WTC11 (cell line): ENCODE measurements at regions not wholly inside any gene's neighbourhood (a gene's known extent, or its start where the extent isn't known, plus 50 kb on each side); places are given as distances from the start of the nearest gene placed in this dataset.

Experiments
- NFATC4 ChIP-seq: fragments of 250-450 bp; sonication (Bioruptor Pico); IDR thresholded peaks from 2 replicates; pipeline ENCODE4 v1.9.0; 2021; ENCODE audit warnings: mild to moderate bottlenecking
- ZBTB21 ChIP-seq: sonication (generic); formaldehyde crosslinking; IDR thresholded peaks from 2 replicates; pipeline ENCODE4 v1.8.1; 2023; ENCODE audit warnings: mild to moderate bottlenecking, missing genetic modification reagents, borderline replicate concordance
- ZNF232 ChIP-seq: sonication (generic); formaldehyde crosslinking; IDR thresholded peaks from 2 replicates; pipeline ENCODE4 v1.8.0; 2022; ENCODE audit warnings: mild to moderate bottlenecking, missing genetic modification reagents

DNA sequence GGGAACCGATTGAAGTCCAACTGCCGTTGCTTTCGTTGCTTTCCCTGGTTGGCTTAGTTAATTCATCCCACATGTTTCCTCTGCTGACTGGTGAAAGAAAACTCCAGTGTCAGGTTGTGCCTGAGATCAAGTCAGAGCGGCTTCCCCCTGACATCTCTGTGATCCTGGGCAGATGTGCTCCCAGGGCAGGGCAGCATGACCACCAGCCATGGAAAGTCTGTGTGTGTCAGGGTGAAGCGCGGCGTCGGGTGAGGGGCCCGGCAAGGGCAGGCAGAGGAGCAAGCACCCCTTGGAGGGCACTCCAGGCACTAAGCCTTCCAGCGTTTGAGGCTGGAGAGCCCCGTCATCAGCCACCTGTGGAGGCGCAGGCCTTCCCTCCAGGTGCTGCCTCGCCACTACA is 54.5 kb upstream of the IGF1 start:
- TF ChIP-seq ZBTB21 (CRISPR knock-in tag) (no peak), ZNF232 (CRISPR knock-in tag) (no peak), NFATC4 (CRISPR knock-in tag) (no peak)
